Activated naive CD4-positive, alpha-beta T cell treated with anti-CD3 and anti-CD28 coated beads for 36 hours (primary cell): ENCODE measurements at regions not wholly inside any gene's neighbourhood (a gene's known extent, or its start where the extent isn't known, plus 50 kb on each side); places are given as distances from the start of the nearest gene placed in this dataset.

ENCODE experiments used
- CTCF ChIA-PET: fragments of 350-600 bp; sonication (Branson Sonifier 250); formaldehyde crosslinking; loops from one replicate; lab custom pipeline; 2021; ENCODE audit warnings: antibody characterized with exemption; lab: Charles Lee
- DNase-seq: peaks from one replicate; pipeline ENCODE4 v3.0.0-alpha.2; 2020
- H3K27ac Mint-ChIP-seq: one replicate; pipeline ENCODE4 v1.8.0; 2021; ENCODE audit warnings: mild to moderate bottlenecking, mixed read lengths
- H3K27me3 Mint-ChIP-seq: one replicate; pipeline ENCODE4 v1.8.0; 2021; ENCODE audit warnings: low read depth, mixed read lengths
- H3K36me3 Mint-ChIP-seq: one replicate; pipeline ENCODE4 v1.8.0; 2021; ENCODE audit warnings: low read depth, mixed read lengths
- H3K4me1 Mint-ChIP-seq: one replicate; pipeline ENCODE4 v1.8.0; 2021; ENCODE audit warnings: low read depth, mixed read lengths
- H3K4me3 Mint-ChIP-seq: one replicate; pipeline ENCODE4 v1.8.0; 2021; ENCODE audit warnings: mild to moderate bottlenecking, moderate library complexity, mixed read lengths
- H3K9me3 Mint-ChIP-seq: one replicate; pipeline ENCODE4 v1.8.0; 2021; ENCODE audit warnings: mixed read lengths
- intact Hi-C: fragments of 100-400 bp; cut with micrococcal nuclease; formaldehyde crosslinking; loops from one replicate; pipeline ENCODE4 v1.15.1; 2023

DNA sequence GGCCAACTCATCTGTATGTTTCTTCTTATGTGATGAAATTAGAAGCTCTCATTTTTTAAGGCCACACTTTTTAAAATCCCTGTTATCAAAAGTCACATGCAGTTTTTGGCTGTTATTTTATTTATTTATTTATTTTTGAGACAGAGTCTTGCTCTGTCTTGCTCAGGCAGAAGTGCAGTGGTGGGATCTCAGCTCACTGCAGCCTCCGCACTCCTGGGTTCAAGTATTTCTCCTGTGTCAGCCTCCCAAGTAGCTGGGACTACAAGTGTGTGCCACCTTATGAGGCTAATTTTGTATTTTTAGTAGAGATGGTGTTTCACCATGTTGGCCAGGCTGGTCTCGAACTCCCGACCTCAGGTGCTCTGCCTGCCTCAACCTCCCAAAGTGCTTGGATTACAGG, 1434.5 kb downstream of the LRFN5 start:
- Mint-ChIP-seq H3K27ac (no peak overlapping the region), H3K9me3 (no peaks in the 10 kb centered on the region)

DNA sequence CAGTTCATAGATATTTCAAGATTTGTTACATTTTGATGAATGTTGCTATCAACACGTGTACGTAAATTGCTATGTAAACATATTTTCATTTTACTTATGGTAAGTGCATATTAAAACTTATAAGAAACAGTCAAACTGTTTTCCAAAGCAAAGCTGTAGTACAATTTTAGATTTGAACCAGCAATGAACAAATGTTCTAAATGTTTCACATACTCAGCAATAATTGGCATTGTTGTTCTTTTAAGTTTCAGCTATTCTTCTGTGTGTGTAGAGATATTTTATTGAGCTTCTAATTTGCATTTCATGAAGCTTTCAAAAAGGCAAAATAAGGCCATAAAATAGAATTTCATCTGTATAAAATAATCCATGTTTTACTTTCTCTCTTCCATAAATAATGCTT, 1433.2 kb downstream of the LRFN5 start:
- intact Hi-C loops: no loop called here
- DNase-seq: no peak
- CTCF ChIA-PET: interaction anchor here (0.6 kb wide), 1 partner anchor 712 kb away, joined by 4 read pairs; no protein-coding TSS in a partner anchor
- no peaks in the 10 kb centered on the region for H3K36me3 Mint-ChIP-seq
- no peaks in the 10 kb centered on the region for H3K27me3 Mint-ChIP-seq
- H3K27ac Mint-ChIP-seq: no peak overlapping the region
- H3K4me3 Mint-ChIP-seq: no peak overlapping the region
- H3K9me3 Mint-ChIP-seq: no peaks in the 10 kb centered on the region
- no peaks in the 10 kb centered on the region for H3K4me1 Mint-ChIP-seq

More for the DNA sequence above, 1434.5 kb downstream of the LRFN5 start:
- Mint-ChIP-seq H3K4me1 (no peaks in the 10 kb centered on the region), H3K27me3 (no peaks in the 10 kb centered on the region), H3K36me3 (no peaks in the 10 kb centered on the region), H3K4me3 (no peak overlapping the region)
- intact Hi-C loops: no loop called here
- no peak for DNase-seq
- CTCF ChIA-PET: no interaction called here

DNA sequence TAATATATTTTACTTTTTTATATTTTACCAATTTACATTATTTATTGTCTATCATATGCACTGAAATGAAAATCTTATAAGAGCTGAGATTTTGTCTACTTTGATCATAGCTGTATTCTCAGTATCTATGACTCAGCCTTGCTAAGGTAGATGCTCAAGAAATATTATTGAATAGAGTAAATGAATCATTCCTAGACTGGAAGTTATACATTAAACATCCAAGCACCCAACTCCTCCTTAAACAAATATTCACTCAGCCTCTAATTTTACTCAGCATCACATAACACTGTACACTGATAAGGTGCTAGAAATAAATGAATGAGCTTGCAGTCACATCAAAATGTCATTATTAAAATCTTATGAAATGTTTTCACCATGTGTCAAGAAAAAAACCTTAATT, 1424.9 kb downstream of the LRFN5 start:
- DNase-seq: no peak
- no peaks in the 10 kb centered on the region for H3K36me3 Mint-ChIP-seq
- peaks cover 2% of the 10 kb centered on the region for H3K9me3 Mint-ChIP-seq
- intact Hi-C loops: no loop called here
- CTCF ChIA-PET: no interaction called here
- no peaks in the 10 kb centered on the region for H3K4me1 Mint-ChIP-seq
- H3K27ac Mint-ChIP-seq: no peak overlapping the region
- H3K4me3 Mint-ChIP-seq: no peak overlapping the region
- H3K27me3 Mint-ChIP-seq: no peaks in the 10 kb centered on the region

DNA sequence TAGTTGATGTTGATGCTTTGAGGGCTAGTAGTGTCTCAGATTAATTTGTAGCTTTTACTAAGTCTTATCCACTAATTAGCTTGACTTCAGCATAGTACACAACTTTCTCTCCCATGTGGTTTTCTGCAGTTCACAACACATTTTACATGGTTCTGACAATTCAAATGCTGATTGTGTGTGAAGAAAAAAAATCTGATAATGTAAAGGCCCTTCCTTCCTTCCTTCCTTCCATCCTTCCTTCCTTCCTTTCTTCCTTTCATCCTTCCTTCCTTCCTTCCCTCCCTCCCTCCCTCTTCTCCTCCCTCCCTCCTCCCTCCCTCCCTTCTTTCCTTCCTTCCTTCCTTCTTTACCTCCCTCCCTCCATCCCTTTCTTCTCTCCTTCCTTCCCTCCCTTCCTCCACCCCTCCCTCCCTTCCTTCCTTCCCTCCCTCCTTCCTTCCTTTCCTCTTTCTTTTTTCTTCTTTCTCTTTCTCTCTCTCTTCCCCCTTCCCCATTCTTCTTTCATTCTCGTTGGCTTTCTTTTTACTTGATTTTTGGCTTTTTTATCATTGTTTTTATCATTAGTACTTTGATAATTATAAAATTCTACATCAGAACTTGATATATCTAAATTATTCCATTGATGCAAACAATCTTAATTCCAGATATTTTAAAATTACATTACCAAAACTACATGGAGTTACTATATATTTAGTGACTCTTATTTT, 1415.6 kb downstream of the LRFN5 start:
- Mint-ChIP-seq H3K36me3 (no peaks in the 10 kb centered on the region), H3K4me1 (no peaks in the 10 kb centered on the region), H3K4me3 (no peak overlapping the region), H3K9me3 (peaks cover 7% of the 10 kb centered on the region), H3K27me3 (no peaks in the 10 kb centered on the region), H3K27ac (no peak overlapping the region)
- DNase-seq: no peak
- CTCF ChIA-PET: no interaction called here
- intact Hi-C loops: no loop called here

DNA sequence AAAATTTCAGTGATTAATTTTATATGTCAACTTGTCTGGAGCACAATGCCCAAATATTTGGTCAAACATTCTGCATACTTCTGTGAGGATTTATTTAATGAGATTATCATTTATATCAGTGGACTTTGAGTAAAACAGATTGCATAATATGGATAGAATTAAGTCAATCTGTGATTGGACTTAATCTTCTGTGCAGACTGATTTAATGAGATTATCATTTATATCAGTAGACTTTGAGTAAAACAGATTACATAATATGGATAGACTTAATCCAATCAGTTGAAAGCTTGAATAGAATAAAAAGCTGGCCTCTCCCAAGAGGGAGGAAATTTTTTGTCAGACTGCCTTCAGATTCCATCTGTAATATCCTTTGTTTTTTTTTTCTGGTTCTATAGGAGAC, 1413.2 kb downstream of the LRFN5 start:
- intact Hi-C loops: no loop called here
- CTCF ChIA-PET: interaction anchor here (0.6 kb wide), 1 partner anchor 1981 kb away, joined by 3 read pairs; no protein-coding TSS in a partner anchor
- no peak for DNase-seq
- Mint-ChIP-seq H3K9me3 (peaks cover 9% of the 10 kb centered on the region), H3K27me3 (no peaks in the 10 kb centered on the region), H3K4me3 (no peak overlapping the region), H3K4me1 (no peaks in the 10 kb centered on the region), H3K27ac (no peak overlapping the region), H3K36me3 (no peaks in the 10 kb centered on the region)

DNA sequence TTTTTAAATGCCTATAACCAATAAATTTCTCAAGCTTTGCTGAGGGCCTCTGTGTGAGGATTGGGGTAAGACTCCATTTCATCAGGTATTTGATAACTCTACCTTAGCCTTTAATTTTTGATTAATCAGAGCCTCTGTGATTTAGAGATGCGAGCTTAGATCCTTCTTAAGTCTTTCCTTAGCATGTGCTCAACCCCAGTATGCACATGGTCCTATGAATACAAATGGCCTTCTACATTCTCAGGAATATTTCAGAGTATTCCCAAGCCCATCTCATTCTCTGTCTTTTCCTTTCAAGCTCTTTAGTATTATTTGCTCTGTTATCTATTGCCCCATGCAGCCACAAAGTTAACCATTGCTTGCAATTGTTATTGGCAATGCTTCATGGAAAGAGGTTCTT, 1407.7 kb downstream of the LRFN5 start:
- Mint-ChIP-seq H3K27ac (no peak overlapping the region), H3K27me3 (no peaks in the 10 kb centered on the region), H3K4me1 (no peaks in the 10 kb centered on the region), H3K9me3 (peaks cover 9% of the 10 kb centered on the region), H3K36me3 (no peaks in the 10 kb centered on the region), H3K4me3 (no peak overlapping the region)
- DNase-seq: no peak
- CTCF ChIA-PET: no interaction called here
- intact Hi-C loops: no loop called here

DNA sequence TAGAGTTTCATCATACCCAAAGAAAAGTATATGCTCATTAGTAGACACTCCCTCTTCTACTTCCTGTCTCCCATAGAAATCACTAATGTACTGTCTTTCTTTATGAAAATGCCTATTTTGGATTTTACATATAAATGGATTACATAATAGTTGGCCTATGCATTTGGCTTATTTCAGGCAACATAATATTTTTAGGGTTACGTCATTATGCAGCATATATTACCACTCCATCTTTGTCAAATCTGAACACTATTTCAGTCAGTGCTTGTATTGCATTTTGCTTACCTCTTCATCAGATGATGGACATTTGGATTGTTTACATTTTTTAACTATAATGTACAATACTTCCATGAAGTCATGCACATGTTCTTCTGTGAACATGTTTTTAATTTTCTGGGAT, 1406.1 kb downstream of the LRFN5 start:
- DNase-seq: no peak
- peaks cover 17% of the 10 kb centered on the region for H3K9me3 Mint-ChIP-seq
- no peak overlapping the region for H3K4me3 Mint-ChIP-seq
- H3K4me1 Mint-ChIP-seq: no peaks in the 10 kb centered on the region
- intact Hi-C loops: no loop called here
- H3K36me3 Mint-ChIP-seq: no peaks in the 10 kb centered on the region
- H3K27ac Mint-ChIP-seq: no peak overlapping the region
- H3K27me3 Mint-ChIP-seq: no peaks in the 10 kb centered on the region
- CTCF ChIA-PET: no interaction called here

DNA sequence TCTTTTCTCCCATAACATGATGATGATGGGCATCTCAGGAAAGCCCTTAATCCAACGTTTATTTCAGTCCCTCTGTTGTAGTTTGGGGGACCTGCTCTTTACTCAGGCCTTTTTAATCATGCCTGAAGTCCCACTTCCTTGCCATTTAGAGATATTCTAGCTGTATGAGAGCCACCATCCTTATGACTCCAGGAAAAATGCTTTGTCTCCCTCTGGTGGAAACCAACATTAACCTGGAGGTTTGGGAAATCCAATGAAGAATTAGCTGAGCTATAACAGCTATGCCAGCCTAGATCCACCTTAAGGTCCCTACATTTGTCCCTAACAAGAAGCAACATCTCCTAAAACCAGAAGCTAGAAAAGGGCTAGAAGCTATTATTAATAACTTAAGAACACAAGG, 1399.1 kb downstream of the LRFN5 start:
- no peaks in the 10 kb centered on the region for H3K4me1 Mint-ChIP-seq
- DNase-seq: no peak
- H3K9me3 Mint-ChIP-seq: peaks cover 41% of the 10 kb centered on the region
- CTCF ChIA-PET: no interaction called here
- no peaks in the 10 kb centered on the region for H3K27me3 Mint-ChIP-seq
- no peak overlapping the region for H3K4me3 Mint-ChIP-seq
- intact Hi-C loops: no loop called here
- H3K36me3 Mint-ChIP-seq: no peaks in the 10 kb centered on the region
- H3K27ac Mint-ChIP-seq: no peak overlapping the region

DNA sequence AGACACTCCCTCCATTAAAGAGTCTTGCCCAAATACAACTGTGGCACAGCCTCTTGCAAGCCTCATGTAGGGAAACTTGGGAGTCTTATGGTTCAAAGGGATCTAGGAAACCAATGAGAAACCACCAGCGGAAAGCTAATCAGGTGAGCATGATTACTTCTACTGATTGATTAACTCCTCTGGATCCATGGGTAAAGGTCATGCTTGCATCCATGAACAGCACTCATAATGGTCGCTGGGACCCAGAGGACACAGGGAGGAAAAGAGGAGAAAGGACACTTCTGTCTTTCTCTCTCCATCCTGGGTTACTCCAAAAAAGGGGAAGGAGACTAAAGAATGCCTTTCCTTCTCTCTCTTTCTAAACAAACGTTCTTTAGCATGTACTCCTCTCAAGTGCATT, 1397.2 kb downstream of the LRFN5 start:
- H3K27me3 Mint-ChIP-seq: no peaks in the 10 kb centered on the region
- peaks cover 41% of the 10 kb centered on the region for H3K9me3 Mint-ChIP-seq
- H3K36me3 Mint-ChIP-seq: no peaks in the 10 kb centered on the region
- CTCF ChIA-PET: no interaction called here
- no peak for DNase-seq
- no peak overlapping the region for H3K27ac Mint-ChIP-seq
- no peaks in the 10 kb centered on the region for H3K4me1 Mint-ChIP-seq
- intact Hi-C loops: no loop called here
- H3K4me3 Mint-ChIP-seq: no peak overlapping the region

DNA sequence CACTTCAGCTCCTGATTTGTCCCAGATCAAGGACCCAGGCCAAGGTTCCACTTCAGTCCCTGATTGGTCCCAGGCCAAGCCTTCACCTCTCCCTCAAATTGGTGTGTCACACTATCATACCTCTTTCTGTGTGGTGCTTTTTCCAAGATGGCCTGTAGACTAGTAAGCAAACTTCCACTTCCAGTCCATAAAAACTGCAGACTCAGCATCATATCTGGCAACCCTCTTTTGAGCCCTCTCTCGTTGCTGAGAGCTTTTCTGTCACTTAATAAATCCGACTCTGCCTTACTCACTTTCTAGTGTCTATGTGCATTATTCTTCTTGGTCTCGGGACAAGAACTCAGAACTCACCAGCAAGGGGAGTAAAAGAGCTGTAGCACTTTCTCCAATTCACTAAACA, 1395.1 kb downstream of the LRFN5 start:
- H3K4me3 Mint-ChIP-seq: no peak overlapping the region
- no peaks in the 10 kb centered on the region for H3K4me1 Mint-ChIP-seq
- H3K36me3 Mint-ChIP-seq: no peaks in the 10 kb centered on the region
- intact Hi-C loops: no loop called here
- H3K9me3 Mint-ChIP-seq: peaks cover 32% of the 10 kb centered on the region
- H3K27me3 Mint-ChIP-seq: no peaks in the 10 kb centered on the region
- CTCF ChIA-PET: no interaction called here
- H3K27ac Mint-ChIP-seq: no peak overlapping the region
- DNase-seq: no peak

DNA sequence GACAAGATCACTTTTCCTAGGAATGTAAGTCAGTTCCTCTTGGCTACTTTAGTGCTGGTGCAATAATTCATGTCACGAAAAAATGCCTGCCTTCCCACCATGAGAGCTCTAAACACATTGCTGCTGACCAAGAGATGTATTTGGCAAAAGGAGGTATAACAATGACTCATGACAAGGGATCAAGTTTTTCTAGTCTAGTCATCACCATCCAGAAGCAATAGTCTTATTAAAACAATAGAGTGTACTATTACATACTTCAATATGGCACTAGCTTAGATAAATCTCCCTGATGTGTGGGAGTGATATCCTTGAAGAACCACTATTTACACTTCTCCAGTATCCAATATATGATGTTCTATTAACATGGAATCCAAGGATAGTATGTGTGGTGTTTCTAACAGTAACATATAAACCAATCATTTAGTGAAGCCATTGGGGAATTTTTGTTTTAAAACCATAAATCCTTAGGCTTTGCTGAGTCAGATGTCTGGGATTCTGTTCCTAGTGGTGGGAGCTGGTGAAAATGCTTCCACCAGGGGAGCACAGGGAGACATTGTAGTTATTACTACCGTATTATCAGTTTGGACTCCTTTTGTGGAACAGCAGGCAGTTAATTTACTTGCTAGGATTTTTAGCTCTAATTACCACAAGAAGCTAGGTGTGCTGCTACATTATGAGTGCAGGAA, 1387.5 kb downstream of the LRFN5 start:
- Mint-ChIP-seq H3K4me3 (no peak overlapping the region), H3K9me3 (no peaks in the 10 kb centered on the region), H3K4me1 (no peaks in the 10 kb centered on the region), H3K27ac (no peak overlapping the region), H3K36me3 (no peaks in the 10 kb centered on the region), H3K27me3 (no peaks in the 10 kb centered on the region)
- DNase-seq: no peak
- intact Hi-C loops: no loop called here
- CTCF ChIA-PET: no interaction called here

DNA sequence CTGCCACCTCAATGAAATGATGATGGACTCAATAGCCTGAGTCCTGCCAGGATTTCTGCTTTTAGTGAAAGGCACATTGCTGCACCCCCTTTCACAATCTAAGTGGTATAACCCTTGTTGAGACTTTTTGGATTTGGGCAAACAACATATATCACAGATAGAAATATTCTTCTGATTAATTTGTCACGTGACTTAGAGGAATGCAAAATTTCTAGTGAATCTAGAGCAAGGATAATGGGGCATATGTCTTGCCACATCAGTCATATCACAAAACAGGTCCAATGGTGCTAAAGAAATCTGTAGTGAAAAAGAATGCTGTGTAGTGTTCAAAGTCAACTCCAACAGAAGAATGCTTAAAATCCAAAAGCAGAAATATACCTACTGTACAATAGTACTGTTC, 1386.3 kb downstream of the LRFN5 start:
- intact Hi-C loops: no loop called here
- Mint-ChIP-seq H3K9me3 (peaks cover 7% of the 10 kb centered on the region), H3K4me1 (no peaks in the 10 kb centered on the region), H3K4me3 (no peak overlapping the region), H3K36me3 (no peaks in the 10 kb centered on the region), H3K27ac (no peak overlapping the region), H3K27me3 (no peaks in the 10 kb centered on the region)
- CTCF ChIA-PET: no interaction called here
- DNase-seq: no peak

DNA sequence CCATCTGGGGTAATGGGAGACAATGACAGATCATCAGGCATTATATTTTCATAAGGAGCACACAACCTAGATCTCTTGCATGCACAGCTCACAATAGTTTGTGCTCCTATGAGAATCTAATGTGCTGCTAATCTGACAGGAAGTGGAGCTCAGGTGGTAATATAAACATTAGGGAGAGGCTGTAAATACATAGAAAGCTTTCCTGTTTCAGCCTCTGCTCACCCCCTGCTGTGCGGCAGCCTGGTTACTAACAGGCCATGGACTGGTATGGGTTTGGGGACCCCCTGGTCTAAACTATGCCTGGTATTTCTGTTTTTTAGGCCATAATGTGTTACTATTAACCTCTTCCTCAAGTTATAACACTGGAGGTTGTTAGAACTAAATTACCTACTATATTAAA, 1373.7 kb downstream of the LRFN5 start:
- intact Hi-C loops: no loop called here
- Mint-ChIP-seq H3K27me3 (no peaks in the 10 kb centered on the region), H3K4me1 (no peaks in the 10 kb centered on the region), H3K4me3 (no peak overlapping the region), H3K36me3 (no peaks in the 10 kb centered on the region), H3K27ac (no peak overlapping the region), H3K9me3 (peaks cover 1% of the 10 kb centered on the region)
- CTCF ChIA-PET: no interaction called here
- DNase-seq: no peak
